WTC11 (cell line): ENCODE measurements at regions not wholly inside any gene's neighbourhood (a gene's known extent, or its start where the extent isn't known, plus 50 kb on each side); places are given as distances from the start of the nearest gene placed in this dataset.

Experiments used
- KAT7 ChIP-seq: sonication (generic); formaldehyde crosslinking; IDR thresholded peaks from 2 replicates; pipeline ENCODE4 v1.8.1; 2023; ENCODE audit warnings: missing genetic modification reagents, mild to moderate bottlenecking, borderline replicate concordance
- NFYB ChIP-seq: sonication (generic); formaldehyde crosslinking; conservative IDR thresholded peaks from 2 replicates; pipeline ENCODE4 v1.8.0; 2022; ENCODE audit warnings: low read depth, missing genetic modification reagents
- NR3C1 ChIP-seq: sonication (generic); formaldehyde crosslinking; conservative IDR thresholded peaks from 2 replicates; pipeline ENCODE4 v1.8.1; 2023; ENCODE audit warnings: low read depth, mild to moderate bottlenecking, missing genetic modification reagents
- RELA ChIP-seq: sonication (generic); formaldehyde crosslinking; IDR thresholded peaks from 2 replicates; pipeline ENCODE4 v1.8.1; 2022; ENCODE audit warnings: missing genetic modification reagents, mild to moderate bottlenecking, borderline replicate concordance
- SMAD4 ChIP-seq: sonication (generic); formaldehyde crosslinking; IDR thresholded peaks from 2 replicates; pipeline ENCODE4 v1.8.0; 2022; ENCODE audit warnings: mild to moderate bottlenecking, missing genetic modification reagents
- TCF7 ChIP-seq: sonication (generic); formaldehyde crosslinking; IDR thresholded peaks from 2 replicates; pipeline ENCODE4 v1.8.0; 2022; ENCODE audit warnings: mild to moderate bottlenecking, low read depth, missing genetic modification reagents, moderate library complexity
- TEAD4 ChIP-seq: sonication (generic); formaldehyde crosslinking; IDR thresholded peaks from 2 replicates; pipeline ENCODE4 v1.8.0; 2022; ENCODE audit warnings: mild to moderate bottlenecking, missing genetic modification reagents
- ZNF138 ChIP-seq: sonication (generic); formaldehyde crosslinking; conservative IDR thresholded peaks from 2 replicates; pipeline ENCODE4 v1.8.1; 2022; ENCODE audit warnings: mild to moderate bottlenecking, moderate library complexity, missing genetic modification reagents
- ZNF219 ChIP-seq: sonication (generic); formaldehyde crosslinking; IDR thresholded peaks from 2 replicates; pipeline ENCODE4 v1.8.0; 2023; ENCODE audit warnings: missing genetic modification reagents, mild to moderate bottlenecking, borderline replicate concordance
- TF ChIP-seq, protein P1 (sequence below): fragments of 200-600 bp; IDR thresholded peaks from 2 replicates; pipeline ENCODE4 v1.8.0; 2022; ENCODE audit warnings: antibody characterized with exemption
- TF ChIP-seq, protein P2 (sequence below): sonication (generic); formaldehyde crosslinking; IDR thresholded peaks from 2 replicates; pipeline ENCODE4 v1.8.0; 2022; ENCODE audit warnings: mild to moderate bottlenecking, missing genetic modification reagents
- TF ChIP-seq, protein P3 (sequence below): sonication (generic); formaldehyde crosslinking; IDR thresholded peaks from 2 replicates; pipeline ENCODE4 v1.8.1; 2023; ENCODE audit warnings: mild to moderate bottlenecking, missing genetic modification reagents, borderline replicate concordance
- TF ChIP-seq, protein P4 (sequence below): sonication (generic); formaldehyde crosslinking; IDR thresholded peaks from 2 replicates; pipeline ENCODE4 v1.8.0; 2022; ENCODE audit warnings: mild to moderate bottlenecking, missing genetic modification reagents
- TF ChIP-seq, protein P5 (sequence below): fragments of 250-450 bp; sonication (Bioruptor Pico); IDR thresholded peaks from 2 replicates; pipeline ENCODE4 v2.1.2; 2022; ENCODE audit warnings: mild to moderate bottlenecking, moderate library complexity

DNA sequence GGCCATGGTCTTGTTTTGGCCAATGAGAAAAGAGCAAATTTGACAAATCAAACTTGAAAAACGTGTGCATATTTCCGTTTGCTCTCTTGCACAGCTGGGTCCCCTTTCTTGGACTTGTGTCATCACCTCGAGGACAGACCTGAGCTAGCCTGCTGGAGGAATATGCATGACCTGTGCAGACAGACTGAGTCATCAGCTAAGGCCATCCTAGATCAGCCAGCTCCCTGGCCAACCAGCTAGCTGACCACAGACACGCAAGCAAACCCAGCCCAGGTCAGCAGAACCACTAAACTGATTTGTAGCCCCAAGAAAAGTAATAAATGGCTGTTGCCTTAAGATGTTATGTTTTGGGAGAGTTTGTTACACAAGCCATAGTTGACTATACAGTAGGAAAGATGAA lies 61.3 kb upstream of the PAX3 start:
- TF ChIP-seq, protein P1, sequence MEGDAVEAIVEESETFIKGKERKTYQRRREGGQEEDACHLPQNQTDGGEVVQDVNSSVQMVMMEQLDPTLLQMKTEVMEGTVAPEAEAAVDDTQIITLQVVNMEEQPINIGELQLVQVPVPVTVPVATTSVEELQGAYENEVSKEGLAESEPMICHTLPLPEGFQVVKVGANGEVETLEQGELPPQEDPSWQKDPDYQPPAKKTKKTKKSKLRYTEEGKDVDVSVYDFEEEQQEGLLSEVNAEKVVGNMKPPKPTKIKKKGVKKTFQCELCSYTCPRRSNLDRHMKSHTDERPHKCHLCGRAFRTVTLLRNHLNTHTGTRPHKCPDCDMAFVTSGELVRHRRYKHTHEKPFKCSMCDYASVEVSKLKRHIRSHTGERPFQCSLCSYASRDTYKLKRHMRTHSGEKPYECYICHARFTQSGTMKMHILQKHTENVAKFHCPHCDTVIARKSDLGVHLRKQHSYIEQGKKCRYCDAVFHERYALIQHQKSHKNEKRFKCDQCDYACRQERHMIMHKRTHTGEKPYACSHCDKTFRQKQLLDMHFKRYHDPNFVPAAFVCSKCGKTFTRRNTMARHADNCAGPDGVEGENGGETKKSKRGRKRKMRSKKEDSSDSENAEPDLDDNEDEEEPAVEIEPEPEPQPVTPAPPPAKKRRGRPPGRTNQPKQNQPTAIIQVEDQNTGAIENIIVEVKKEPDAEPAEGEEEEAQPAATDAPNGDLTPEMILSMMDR = no peak
- TF ChIP-seq TCF7 (CRISPR knock-in tag) (no peak), ZNF138 (CRISPR knock-in tag) (no peak), NFYB (no peak), RELA (CRISPR knock-in tag) (no peak), NR3C1 (no peak), TEAD4 (CRISPR knock-in tag) (no peak), ZNF219 (CRISPR knock-in tag) (no peak), SMAD4 (CRISPR knock-in tag) (no peak), KAT7 (CRISPR knock-in tag) (no peak)
- TF ChIP-seq, protein P2, sequence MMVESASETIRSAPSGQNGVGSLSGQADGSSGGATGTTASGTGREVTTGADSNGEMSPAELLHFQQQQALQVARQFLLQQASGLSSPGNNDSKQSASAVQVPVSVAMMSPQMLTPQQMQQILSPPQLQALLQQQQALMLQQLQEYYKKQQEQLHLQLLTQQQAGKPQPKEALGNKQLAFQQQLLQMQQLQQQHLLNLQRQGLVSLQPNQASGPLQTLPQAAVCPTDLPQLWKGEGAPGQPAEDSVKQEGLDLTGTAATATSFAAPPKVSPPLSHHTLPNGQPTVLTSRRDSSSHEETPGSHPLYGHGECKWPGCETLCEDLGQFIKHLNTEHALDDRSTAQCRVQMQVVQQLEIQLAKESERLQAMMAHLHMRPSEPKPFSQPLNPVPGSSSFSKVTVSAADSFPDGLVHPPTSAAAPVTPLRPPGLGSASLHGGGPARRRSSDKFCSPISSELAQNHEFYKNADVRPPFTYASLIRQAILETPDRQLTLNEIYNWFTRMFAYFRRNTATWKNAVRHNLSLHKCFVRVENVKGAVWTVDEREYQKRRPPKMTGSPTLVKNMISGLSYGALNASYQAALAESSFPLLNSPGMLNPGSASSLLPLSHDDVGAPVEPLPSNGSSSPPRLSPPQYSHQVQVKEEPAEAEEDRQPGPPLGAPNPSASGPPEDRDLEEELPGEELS = no peak
- TF ChIP-seq, protein P3, sequence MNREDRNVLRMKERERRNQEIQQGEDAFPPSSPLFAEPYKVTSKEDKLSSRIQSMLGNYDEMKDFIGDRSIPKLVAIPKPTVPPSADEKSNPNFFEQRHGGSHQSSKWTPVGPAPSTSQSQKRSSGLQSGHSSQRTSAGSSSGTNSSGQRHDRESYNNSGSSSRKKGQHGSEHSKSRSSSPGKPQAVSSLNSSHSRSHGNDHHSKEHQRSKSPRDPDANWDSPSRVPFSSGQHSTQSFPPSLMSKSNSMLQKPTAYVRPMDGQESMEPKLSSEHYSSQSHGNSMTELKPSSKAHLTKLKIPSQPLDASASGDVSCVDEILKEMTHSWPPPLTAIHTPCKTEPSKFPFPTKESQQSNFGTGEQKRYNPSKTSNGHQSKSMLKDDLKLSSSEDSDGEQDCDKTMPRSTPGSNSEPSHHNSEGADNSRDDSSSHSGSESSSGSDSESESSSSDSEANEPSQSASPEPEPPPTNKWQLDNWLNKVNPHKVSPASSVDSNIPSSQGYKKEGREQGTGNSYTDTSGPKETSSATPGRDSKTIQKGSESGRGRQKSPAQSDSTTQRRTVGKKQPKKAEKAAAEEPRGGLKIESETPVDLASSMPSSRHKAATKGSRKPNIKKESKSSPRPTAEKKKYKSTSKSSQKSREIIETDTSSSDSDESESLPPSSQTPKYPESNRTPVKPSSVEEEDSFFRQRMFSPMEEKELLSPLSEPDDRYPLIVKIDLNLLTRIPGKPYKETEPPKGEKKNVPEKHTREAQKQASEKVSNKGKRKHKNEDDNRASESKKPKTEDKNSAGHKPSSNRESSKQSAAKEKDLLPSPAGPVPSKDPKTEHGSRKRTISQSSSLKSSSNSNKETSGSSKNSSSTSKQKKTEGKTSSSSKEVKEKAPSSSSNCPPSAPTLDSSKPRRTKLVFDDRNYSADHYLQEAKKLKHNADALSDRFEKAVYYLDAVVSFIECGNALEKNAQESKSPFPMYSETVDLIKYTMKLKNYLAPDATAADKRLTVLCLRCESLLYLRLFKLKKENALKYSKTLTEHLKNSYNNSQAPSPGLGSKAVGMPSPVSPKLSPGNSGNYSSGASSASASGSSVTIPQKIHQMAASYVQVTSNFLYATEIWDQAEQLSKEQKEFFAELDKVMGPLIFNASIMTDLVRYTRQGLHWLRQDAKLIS (CRISPR knock-in tag) = no peak
- TF ChIP-seq, protein P4, sequence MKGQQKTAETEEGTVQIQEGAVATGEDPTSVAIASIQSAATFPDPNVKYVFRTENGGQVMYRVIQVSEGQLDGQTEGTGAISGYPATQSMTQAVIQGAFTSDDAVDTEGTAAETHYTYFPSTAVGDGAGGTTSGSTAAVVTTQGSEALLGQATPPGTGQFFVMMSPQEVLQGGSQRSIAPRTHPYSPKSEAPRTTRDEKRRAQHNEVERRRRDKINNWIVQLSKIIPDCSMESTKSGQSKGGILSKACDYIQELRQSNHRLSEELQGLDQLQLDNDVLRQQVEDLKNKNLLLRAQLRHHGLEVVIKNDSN (CRISPR knock-in tag) = no peak
- TF ChIP-seq, protein P5, sequence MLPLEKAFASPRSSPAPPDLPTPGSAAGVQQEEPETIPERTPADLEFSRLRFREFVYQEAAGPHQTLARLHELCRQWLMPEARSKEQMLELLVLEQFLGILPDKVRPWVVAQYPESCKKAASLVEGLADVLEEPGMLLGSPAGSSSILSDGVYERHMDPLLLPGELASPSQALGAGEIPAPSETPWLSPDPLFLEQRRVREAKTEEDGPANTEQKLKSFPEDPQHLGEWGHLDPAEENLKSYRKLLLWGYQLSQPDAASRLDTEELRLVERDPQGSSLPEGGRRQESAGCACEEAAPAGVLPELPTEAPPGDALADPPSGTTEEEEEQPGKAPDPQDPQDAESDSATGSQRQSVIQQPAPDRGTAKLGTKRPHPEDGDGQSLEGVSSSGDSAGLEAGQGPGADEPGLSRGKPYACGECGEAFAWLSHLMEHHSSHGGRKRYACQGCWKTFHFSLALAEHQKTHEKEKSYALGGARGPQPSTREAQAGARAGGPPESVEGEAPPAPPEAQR (CRISPR knock-in tag) = no peak
